SU-DHL-6 (cell line): ENCODE measurements at regions not wholly inside any gene's neighbourhood (a gene's known extent, or its start where the extent isn't known, plus 50 kb on each side); places are given as distances from the start of the nearest gene placed in this dataset.

ENCODE experiments used
- H2AFZ ChIP-seq: fragments of 200-600 bp; sonication (generic); 2 replicates; pipeline ENCODE4 v1.6.1; 2014; ENCODE audit warnings: low read depth, mild to moderate bottlenecking, moderate library complexity, mixed read lengths, antibody characterized with exemption, low read length; ENCODE audit not compliant: severe bottlenecking
- H3F3A ChIP-seq: fragments of 200-600 bp; shearing (Covaris generic); 2 replicates; pipeline ENCODE4 v1.6.0; 2016; ENCODE audit warnings: antibody characterized with exemption, mild to moderate bottlenecking; ENCODE audit not compliant: insufficient read depth
- H3K27ac ChIP-seq: fragments of 200-600 bp; sonication (generic); 2 replicates; pipeline ENCODE4 v1.5.1; 2016; ENCODE audit warnings: low read depth, mild to moderate bottlenecking, low read length, moderate library complexity, mixed read lengths
- H3K27me3 ChIP-seq: fragments of 200-600 bp; sonication (generic), shearing (Covaris generic); 2 replicates; pipeline ENCODE4 v1.6.0; 2014; ENCODE audit warnings: mild to moderate bottlenecking, low read length
- H3K36me3 ChIP-seq: fragments of 200-600 bp; sonication (generic); 2 replicates; pipeline ENCODE4 v1.6.1; 2014; ENCODE audit warnings: mild to moderate bottlenecking, low read length, mixed read lengths
- H3K4me2 ChIP-seq: fragments of 300-600, 200-600 bp; shearing (Covaris generic), sonication (generic); 2 replicates; pipeline ENCODE4 v1.6.0; 2014; ENCODE audit warnings: low read length, low read depth, mild to moderate bottlenecking; ENCODE audit not compliant: poor library complexity, severe bottlenecking
- H3K4me3 ChIP-seq: fragments of 200-600 bp; sonication (generic); 2 replicates; pipeline ENCODE4 v1.5.1; 2014; ENCODE audit warnings: antibody characterized with exemption, low read length, mild to moderate bottlenecking, mixed read lengths; ENCODE audit not compliant: insufficient read depth, poor library complexity, severe bottlenecking
- H3K79me2 ChIP-seq: fragments of 200-600 bp; sonication (generic); 2 replicates; pipeline ENCODE4 v1.6.1; 2014; ENCODE audit warnings: mild to moderate bottlenecking, low read length, moderate library complexity; ENCODE audit not compliant: insufficient read depth
- H3K9ac ChIP-seq: fragments of 200-600 bp; sonication (generic); 2 replicates; pipeline ENCODE4 v1.7.0; 2014; ENCODE audit warnings: mild to moderate bottlenecking, low read length
- H3K9me2 ChIP-seq: fragments of 200-600 bp; sonication (generic); replicated peaks from 2 replicates; pipeline ENCODE4 v1.6.1; 2014; ENCODE audit warnings: low read length; ENCODE audit not compliant: insufficient read depth
- H3K9me3 ChIP-seq: fragments of 200-600 bp; sonication (generic); 2 replicates; pipeline ENCODE4 v1.6.1; 2014; ENCODE audit warnings: low read length, mixed read lengths; ENCODE audit not compliant: insufficient read depth
- H4K20me1 ChIP-seq: fragments of 200-600 bp; sonication (generic); 2 replicates; pipeline ENCODE4 v1.6.1; 2014; ENCODE audit warnings: low read depth, mild to moderate bottlenecking, antibody characterized with exemption, low read length, moderate library complexity, mixed read lengths
- CTCF ChIP-seq: fragments of 200-600 bp; sonication (generic); IDR thresholded peaks from one replicate; pipeline ENCODE4 v1.5.1; 2017; ENCODE audit warnings: antibody characterized with exemption, mild to moderate bottlenecking, low read length, moderate library complexity; ENCODE audit not compliant: insufficient read depth, poor library complexity, severe bottlenecking
- EZH2phosphoT487 ChIP-seq: fragments of 200-600 bp; sonication (generic), shearing (Covaris generic); conservative IDR thresholded peaks from 2 replicates; pipeline ENCODE4 v1.6.1; 2018; ENCODE audit warnings: mild to moderate bottlenecking, antibody characterized with exemption, low read length, moderate library complexity, mixed read lengths

- Histone ChIP-seq H3K27ac (no peak overlapping the region), H3F3A (no peaks in the 10 kb centered on the region), H3K36me3 (no peaks in the 10 kb centered on the region), H3K27me3 (no peaks in the 10 kb centered on the region), H2AFZ (no peak overlapping the region), H3K4me3 (no peak overlapping the region), H3K4me2 (no peak overlapping the region), H3K9me3 (no peaks in the 10 kb centered on the region), H3K9ac (no peak overlapping the region), H3K9me2 (no peaks in the 10 kb centered on the region), H3K79me2 (no peaks in the 10 kb centered on the region), H4K20me1 (no peaks in the 10 kb centered on the region)
- TF ChIP-seq EZH2phosphoT487, result no peak
- TF ChIP-seq CTCF, result no peak
These were observed 67.8 kb upstream of the GSE1 start for GRCh38 chr16:85545227-85545818.

DNA sequence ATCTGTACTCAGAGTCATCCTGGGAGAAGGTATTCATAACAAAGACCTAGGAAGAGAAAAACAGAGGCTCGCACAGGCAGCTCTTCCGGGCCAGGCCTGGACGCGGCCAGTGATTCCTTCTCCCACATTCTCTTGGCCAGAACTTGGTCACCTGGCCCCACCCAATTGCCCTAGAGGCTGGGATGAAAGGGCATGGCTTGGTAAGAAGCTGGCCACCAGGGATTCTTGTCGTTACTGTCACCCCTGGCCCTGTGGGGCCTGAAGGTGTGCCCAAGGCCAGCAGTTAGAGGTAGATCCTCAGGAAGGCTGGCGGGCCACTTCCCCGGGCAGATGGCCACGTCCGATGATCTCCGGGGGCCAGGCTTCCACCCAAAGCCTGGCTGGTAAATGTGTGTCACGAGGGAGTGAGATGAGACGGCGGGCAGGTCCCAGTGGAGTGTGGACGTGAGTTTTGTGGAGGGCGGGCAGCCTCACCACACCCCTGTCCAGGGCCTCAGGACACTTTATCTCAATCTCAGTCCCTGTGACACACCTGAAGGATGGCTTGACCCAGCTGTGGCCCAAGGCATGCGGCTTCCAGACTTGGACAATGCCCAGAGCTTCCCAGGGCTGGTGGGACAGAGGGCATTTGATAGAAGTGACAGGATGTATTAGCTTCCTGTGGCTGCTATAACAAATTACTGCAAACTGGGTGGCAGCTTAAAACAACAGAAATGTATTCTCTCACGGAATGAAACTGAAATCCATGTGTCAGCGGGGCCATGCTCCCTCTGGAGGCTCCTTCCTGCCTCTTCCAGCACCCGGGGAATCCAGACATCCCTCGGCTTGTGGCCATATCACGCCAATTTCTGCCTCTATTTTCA lies 66.3 kb upstream of the GSE1 start:
- Histone ChIP-seq H3K27me3 (no peaks in the 10 kb centered on the region), H2AFZ (no peak overlapping the region), H3F3A (no peaks in the 10 kb centered on the region), H3K27ac (no peak overlapping the region), H3K9me3 (no peaks in the 10 kb centered on the region), H3K79me2 (no peaks in the 10 kb centered on the region), H3K9ac (no peak overlapping the region), H3K9me2 (no peaks in the 10 kb centered on the region), H3K36me3 (no peaks in the 10 kb centered on the region), H3K4me2 (no peak overlapping the region), H4K20me1 (no peaks in the 10 kb centered on the region), H3K4me3 (no peak overlapping the region)
- TF ChIP-seq CTCF (no peak), EZH2phosphoT487 (no peak)

DNA sequence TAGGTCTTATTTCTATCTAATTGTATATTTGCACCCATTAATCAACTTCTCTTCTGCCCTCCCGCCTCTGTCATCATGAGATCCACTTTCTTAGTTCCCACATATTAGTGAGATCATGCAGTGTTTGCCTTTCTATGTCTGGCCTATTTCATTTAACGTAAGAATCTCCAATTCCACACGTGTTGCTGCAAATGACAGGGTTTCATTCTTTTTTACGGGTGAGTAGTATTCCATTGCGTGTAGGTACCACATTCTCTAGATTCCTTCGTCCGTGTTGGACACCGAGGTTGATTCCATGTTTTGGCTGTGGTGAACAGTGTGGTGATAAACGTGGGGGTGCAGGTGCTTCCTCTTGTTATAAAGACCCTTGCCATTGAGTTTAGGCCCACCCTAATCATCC lies 64.7 kb upstream of the GSE1 start:
- no peaks in the 10 kb centered on the region for H3K27me3 ChIP-seq
- no peaks in the 10 kb centered on the region for H4K20me1 ChIP-seq
- no peaks in the 10 kb centered on the region for H3K9me3 ChIP-seq
- H2AFZ ChIP-seq, result no peak overlapping the region
- no peaks in the 10 kb centered on the region for H3F3A ChIP-seq
- no peak overlapping the region for H3K4me2 ChIP-seq
- no peaks in the 10 kb centered on the region for H3K9me2 ChIP-seq
- H3K27ac ChIP-seq, result no peak overlapping the region
- H3K36me3 ChIP-seq, result no peaks in the 10 kb centered on the region
- H3K79me2 ChIP-seq, result no peaks in the 10 kb centered on the region
- no peak overlapping the region for H3K4me3 ChIP-seq
- H3K9ac ChIP-seq, result no peak overlapping the region
- no peak for TF ChIP-seq EZH2phosphoT487
- no peak for TF ChIP-seq CTCF
